Osteocyte (in vitro differentiated cells): ENCODE measurements at regions not wholly inside any gene's neighbourhood (a gene's known extent, or its start where the extent isn't known, plus 50 kb on each side); places are given as distances from the start of the nearest gene placed in this dataset.

ENCODE experiments used
- DNase-seq: peaks from one replicate; pipeline ENCODE4 v3.0.0; 2021; ENCODE audit warnings: mixed read lengths; ENCODE audit not compliant: unreplicated experiment; ENCODE audit errors: extremely low spot score
- H3K27ac Mint-ChIP-seq: one replicate; pipeline ENCODE4 v1.8.0; 2021; ENCODE audit warnings: mild to moderate bottlenecking, mixed read lengths; ENCODE audit not compliant: unreplicated experiment
- H3K27me3 Mint-ChIP-seq: one replicate; pipeline ENCODE4 v1.8.0; 2021; ENCODE audit warnings: mixed read lengths; ENCODE audit not compliant: unreplicated experiment
- H3K36me3 Mint-ChIP-seq: one replicate; pipeline ENCODE4 v1.8.0; 2021; ENCODE audit warnings: mixed read lengths; ENCODE audit not compliant: unreplicated experiment
- H3K4me1 Mint-ChIP-seq: one replicate; pipeline ENCODE4 v1.8.0; 2021; ENCODE audit warnings: mixed read lengths; ENCODE audit not compliant: unreplicated experiment
- H3K4me3 Mint-ChIP-seq: one replicate; pipeline ENCODE4 v1.8.0; 2021; ENCODE audit warnings: mild to moderate bottlenecking, moderate library complexity, mixed read lengths; ENCODE audit not compliant: unreplicated experiment
- H3K9me3 Mint-ChIP-seq: one replicate; pipeline ENCODE4 v1.8.0; 2021; ENCODE audit warnings: mixed read lengths; ENCODE audit not compliant: unreplicated experiment
- CTCF ChIP-seq: fragments of 200-600 bp; sonication (generic); IDR thresholded peaks from 2 replicates; pipeline ENCODE4 v1.5.0; 2021; ENCODE audit warnings: antibody characterized with exemption, mild to moderate bottlenecking, moderate library complexity

- Mint-ChIP-seq H3K4me1 (peaks cover 7% of the 10 kb centered on the region), H3K27ac (no peak overlapping the region), H3K27me3 (no peaks in the 10 kb centered on the region), H3K36me3 (no peaks in the 10 kb centered on the region), H3K4me3 (no peak overlapping the region), H3K9me3 (peaks cover 4% of the 10 kb centered on the region)
- TF ChIP-seq CTCF: no peak
- DNase-seq: no peak
Measured at GRCh38 chr6:19037607-19038006, 650.5 kb downstream of the RNF144B start.

DNA sequence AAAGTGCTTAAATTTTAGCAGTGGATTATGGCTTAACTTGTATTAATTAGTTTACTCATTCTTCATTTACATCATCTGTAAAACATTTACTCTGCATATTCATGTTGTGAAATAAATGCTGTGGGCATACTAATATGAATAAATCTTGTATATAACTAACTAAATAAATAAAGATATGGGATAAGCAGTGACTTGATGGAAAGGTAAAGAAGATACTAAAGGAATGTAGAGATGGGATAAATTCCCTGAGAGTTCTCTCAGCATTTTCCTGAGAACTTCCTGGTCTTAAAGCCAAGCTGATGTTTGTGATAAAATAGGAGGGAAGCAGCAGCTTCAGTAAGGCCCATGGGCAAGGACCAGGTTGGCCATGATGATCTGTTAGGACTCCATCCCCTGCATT is 652.1 kb downstream of the RNF144B start:
- Mint-ChIP-seq H3K36me3 (no peaks in the 10 kb centered on the region), H3K9me3 (peaks cover 4% of the 10 kb centered on the region), H3K4me1 (no peaks in the 10 kb centered on the region), H3K27me3 (no peaks in the 10 kb centered on the region), H3K27ac (no peak overlapping the region), H3K4me3 (no peak overlapping the region)
- TF ChIP-seq CTCF: no peak
- no peak for DNase-seq

DNA sequence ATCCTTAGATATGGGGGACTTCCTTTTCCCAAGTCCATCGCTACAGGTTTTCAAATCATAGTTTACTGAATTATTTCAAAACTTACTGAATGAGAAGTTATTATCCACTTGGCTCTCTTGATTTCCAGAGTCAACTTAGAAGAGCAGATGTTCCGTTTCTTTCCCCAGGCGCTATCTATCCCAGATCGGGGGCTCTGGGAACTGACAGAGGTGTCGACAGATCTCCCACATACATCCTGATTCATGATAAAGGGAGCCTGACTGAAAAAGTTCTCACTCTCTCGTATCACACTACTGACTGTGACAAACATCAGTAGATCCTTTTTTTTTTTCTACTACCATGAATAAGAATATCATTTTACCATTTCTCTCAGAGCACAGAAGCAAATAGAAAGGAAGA is 654.8 kb downstream of the RNF144B start:
- no peaks in the 10 kb centered on the region for H3K4me1 Mint-ChIP-seq
- no peak for TF ChIP-seq CTCF
- peaks cover 4% of the 10 kb centered on the region for H3K9me3 Mint-ChIP-seq
- DNase-seq: no peak
- H3K27ac Mint-ChIP-seq: no peak overlapping the region
- no peaks in the 10 kb centered on the region for H3K36me3 Mint-ChIP-seq
- H3K4me3 Mint-ChIP-seq: no peak overlapping the region
- H3K27me3 Mint-ChIP-seq: no peaks in the 10 kb centered on the region

- no peak overlapping the region for H3K4me3 Mint-ChIP-seq
- H3K4me1 Mint-ChIP-seq: no peaks in the 10 kb centered on the region
- no peak for TF ChIP-seq CTCF
- H3K27me3 Mint-ChIP-seq: no peaks in the 10 kb centered on the region
- no peak overlapping the region for H3K27ac Mint-ChIP-seq
- peaks cover 8% of the 10 kb centered on the region for H3K9me3 Mint-ChIP-seq
- H3K36me3 Mint-ChIP-seq: peaks cover 3% of the 10 kb centered on the region
- DNase-seq: no peak
Measured at GRCh38 chr6:19042420-19042819, 655.3 kb downstream of the RNF144B start.

DNA sequence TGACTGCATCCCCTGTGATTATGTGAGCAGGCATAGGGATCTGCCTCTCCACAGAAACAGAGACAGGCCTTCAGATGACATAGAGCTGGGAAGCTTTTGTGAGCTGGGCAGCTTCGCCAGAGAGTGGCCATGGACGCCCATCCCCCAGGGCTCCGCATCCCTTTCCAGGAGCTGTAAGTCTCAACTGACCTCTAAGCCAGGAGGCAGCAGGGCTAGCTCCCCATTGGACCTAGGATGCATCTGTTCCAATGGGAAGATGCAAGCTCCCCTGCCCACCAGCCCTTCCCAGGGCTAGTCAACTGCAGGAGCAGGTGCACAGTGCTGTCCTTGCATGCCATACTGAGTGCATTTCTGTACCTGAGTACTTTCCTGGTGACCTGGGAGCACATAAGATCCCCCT is 663.6 kb downstream of the RNF144B start:
- no peak overlapping the region for H3K27ac Mint-ChIP-seq
- H3K27me3 Mint-ChIP-seq: no peaks in the 10 kb centered on the region
- DNase-seq: no peak
- H3K36me3 Mint-ChIP-seq: peaks cover 12% of the 10 kb centered on the region
- H3K4me1 Mint-ChIP-seq: peaks cover 17% of the 10 kb centered on the region
- peaks cover 40% of the 10 kb centered on the region for H3K9me3 Mint-ChIP-seq
- TF ChIP-seq CTCF: no peak
- no peak overlapping the region for H3K4me3 Mint-ChIP-seq
